ENCODE measurements at regions not wholly inside any gene's neighbourhood (a gene's known extent, or its start where the extent isn't known, plus 50 kb on each side); places are given as distances from the start of the nearest gene placed in this dataset.

DNA sequence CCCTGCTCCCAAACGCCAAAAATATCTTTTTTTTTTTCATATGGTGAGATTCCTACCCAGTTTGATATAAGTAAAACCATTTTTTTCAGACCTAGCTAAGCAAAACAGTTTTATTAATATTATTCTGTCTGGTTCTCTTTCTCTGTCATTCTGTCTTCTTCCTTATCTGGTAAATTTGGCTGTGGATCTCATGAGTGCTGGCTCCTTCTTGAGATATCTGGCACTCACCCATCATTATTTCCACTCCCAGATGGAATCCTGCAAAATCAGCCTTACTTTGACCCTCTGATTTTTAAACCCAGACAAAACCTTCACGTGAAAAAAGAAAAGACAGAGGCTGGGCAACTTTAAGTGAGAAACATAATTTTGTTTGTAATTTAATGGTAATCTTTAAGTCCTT, 373.6 kb downstream of the NYAP2 start:
- ChIA-PET CTCF (no interaction called here), POLR2A (no interaction called here)
- no peaks in the 10 kb centered on the region for H3K27me3 ChIP-seq (ENCODE audit: control insufficient read depth, insufficient read depth, low read length)
- H3K4me1 ChIP-seq (ENCODE audit: control insufficient read depth, insufficient read depth, low read length), result no peaks in the 10 kb centered on the region
- TF ChIP-seq, protein P1, sequence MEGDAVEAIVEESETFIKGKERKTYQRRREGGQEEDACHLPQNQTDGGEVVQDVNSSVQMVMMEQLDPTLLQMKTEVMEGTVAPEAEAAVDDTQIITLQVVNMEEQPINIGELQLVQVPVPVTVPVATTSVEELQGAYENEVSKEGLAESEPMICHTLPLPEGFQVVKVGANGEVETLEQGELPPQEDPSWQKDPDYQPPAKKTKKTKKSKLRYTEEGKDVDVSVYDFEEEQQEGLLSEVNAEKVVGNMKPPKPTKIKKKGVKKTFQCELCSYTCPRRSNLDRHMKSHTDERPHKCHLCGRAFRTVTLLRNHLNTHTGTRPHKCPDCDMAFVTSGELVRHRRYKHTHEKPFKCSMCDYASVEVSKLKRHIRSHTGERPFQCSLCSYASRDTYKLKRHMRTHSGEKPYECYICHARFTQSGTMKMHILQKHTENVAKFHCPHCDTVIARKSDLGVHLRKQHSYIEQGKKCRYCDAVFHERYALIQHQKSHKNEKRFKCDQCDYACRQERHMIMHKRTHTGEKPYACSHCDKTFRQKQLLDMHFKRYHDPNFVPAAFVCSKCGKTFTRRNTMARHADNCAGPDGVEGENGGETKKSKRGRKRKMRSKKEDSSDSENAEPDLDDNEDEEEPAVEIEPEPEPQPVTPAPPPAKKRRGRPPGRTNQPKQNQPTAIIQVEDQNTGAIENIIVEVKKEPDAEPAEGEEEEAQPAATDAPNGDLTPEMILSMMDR (IDR thresholded peaks at IDR 0.05), result no peak
- TF ChIP-seq REST (IDR thresholded peaks at IDR 0.05; ENCODE audit: insufficient read depth in 1 of 2, low read depth in 2 of 2, low read length in 1 of 2) (no peak), TCF7L2 (IDR thresholded peaks at IDR 0.05; ENCODE audit: low read depth, low read length) (no peak)
- intact Hi-C loops (cut with micrococcal nuclease; ENCODE audit: unreplicated experiment), result no loop called here
- H3K27ac ChIP-seq (ENCODE audit: low read length), result no peak overlapping the region
- in situ Hi-C loops (cut with HindIII; ENCODE audit: low pct_unique_long_range_greater_than_20kb, low sequenced_read_pairs), result no loop called here
- H3K9me3 ChIP-seq (ENCODE audit: control insufficient read depth, insufficient read depth, low read depth, low read length), result no peaks in the 10 kb centered on the region
- ATAC-seq, result no peak
- BruUV-seq (replicated peaks), result no TSS peak
- no peak for DNase-seq (ENCODE audit: low read depth, low spot score)
- H3K4me3 ChIP-seq (ENCODE audit: low read depth in 2 of 2, low read length in 2 of 2), result no peak overlapping the region
- H3K36me3 ChIP-seq (ENCODE audit: control insufficient read depth, insufficient read depth, low read length), result no peaks in the 10 kb centered on the region

- Histone ChIP-seq H3K4me1 (ENCODE audit: control insufficient read depth, insufficient read depth, low read length) (no peaks in the 10 kb centered on the region), H3K36me3 (ENCODE audit: control insufficient read depth, insufficient read depth, low read length) (no peaks in the 10 kb centered on the region), H3K9me3 (ENCODE audit: control insufficient read depth, insufficient read depth, low read depth, low read length) (no peaks in the 10 kb centered on the region), H3K27me3 (ENCODE audit: control insufficient read depth, insufficient read depth, low read length) (no peaks in the 10 kb centered on the region), H3K27ac (ENCODE audit: low read length) (no peak overlapping the region), H3K4me3 (ENCODE audit: low read depth in 2 of 2, low read length in 2 of 2) (no peak overlapping the region)
- no peak for DNase-seq (ENCODE audit: low read depth, low spot score)
- intact Hi-C loops (cut with micrococcal nuclease; ENCODE audit: unreplicated experiment) (no loop called here), in situ Hi-C loops (cut with HindIII; ENCODE audit: low pct_unique_long_range_greater_than_20kb, low sequenced_read_pairs) (no loop called here)
- ChIA-PET CTCF (no interaction called here), POLR2A (no interaction called here)
- ATAC-seq, result no peak
- no peak for TF ChIP-seq REST (IDR thresholded peaks at IDR 0.05; ENCODE audit: insufficient read depth in 1 of 2, low read depth in 2 of 2, low read length in 1 of 2)
- TF ChIP-seq TCF7L2 (IDR thresholded peaks at IDR 0.05; ENCODE audit: low read depth, low read length), result no peak
- TF ChIP-seq POLR2AphosphoS5 (IDR thresholded peaks at IDR 0.05; ENCODE audit: low read depth, low read length), result no peak
- no peak for TF ChIP-seq SIN3A (IDR thresholded peaks at IDR 0.05; ENCODE audit: borderline replicate concordance, insufficient read depth, low read depth, low read length)
- TF ChIP-seq, protein P1 (IDR thresholded peaks at IDR 0.05), result no peak
- BruUV-seq (replicated peaks), result no TSS peak
Observed at GRCh38 chr2:225771701-225772100, 372.2 kb downstream of the NYAP2 start.

Data from Panc1 (cell line).